Fibroblast of lung (primary cell): ENCODE measurements at regions not wholly inside any gene's neighbourhood (a gene's known extent, or its start where the extent isn't known, plus 50 kb on each side); places are given as distances from the start of the nearest gene placed in this dataset.
A peak's percentile ranks its signal among the peaks of the same experiment; 100 is the strongest.

Experiments
- DNase-seq, 2 donors: peaks; one replicate each; pipeline versions ENCODE4 v3.0.0 to v3.0.0-alpha.2; 2010; ENCODE audit warnings: low read depth in 2 of 2
- H2AFZ ChIP-seq: 2 replicates; pipeline ENCODE4 v1.5.1; 2012; ENCODE audit warnings: low read length, control low read depth, inconsistent platforms
- H3K27ac ChIP-seq: 2 replicates; pipeline ENCODE4 v1.5.1; 2011; ENCODE audit warnings: low read length, control low read depth; ENCODE audit not compliant: insufficient read depth
- H3K27me3 ChIP-seq: 2 replicates; pipeline ENCODE4 v1.5.1; 2011; ENCODE audit warnings: mild to moderate bottlenecking, low read length; ENCODE audit not compliant: control insufficient read depth, insufficient read depth
- H3K36me3 ChIP-seq: 2 replicates; pipeline ENCODE4 v1.5.1; 2011; ENCODE audit warnings: low read length; ENCODE audit not compliant: control insufficient read depth, insufficient read depth
- H3K4me1 ChIP-seq: 2 replicates; pipeline ENCODE4 v1.5.1; 2011; ENCODE audit warnings: low read length; ENCODE audit not compliant: control insufficient read depth, insufficient read depth; ENCODE audit errors: extremely low read depth
- H3K4me2 ChIP-seq: 2 replicates; pipeline ENCODE4 v1.5.1; 2011; ENCODE audit warnings: low read length, control low read depth; ENCODE audit not compliant: insufficient read depth; ENCODE audit errors: extremely low read depth
- H3K4me3 ChIP-seq, 4 experiments: fragments of 200-600 bp in 1 of 4; sonication (generic) in 1 of 4; replicated peaks in 1 of 4; 2 replicates each; pipeline ENCODE4 v1.5.1; 2011 to 2016; ENCODE audit warnings: low read length in 4 of 4, low read depth in 3 of 4, mild to moderate bottlenecking in 3 of 4, control low read depth in 2 of 4, inconsistent platforms in 1 of 4, mixed read lengths in 1 of 4; ENCODE audit not compliant: insufficient read depth in 1 of 4; ENCODE audit errors: control extremely low read depth in 1 of 4
- H3K79me2 ChIP-seq: 2 replicates; pipeline ENCODE4 v1.5.1; 2012; ENCODE audit warnings: mild to moderate bottlenecking, low read length, inconsistent platforms; ENCODE audit not compliant: control insufficient read depth, insufficient read depth
- H3K9ac ChIP-seq: 2 replicates; pipeline ENCODE4 v1.5.1; 2011; ENCODE audit warnings: mild to moderate bottlenecking, low read length, control low read depth; ENCODE audit not compliant: insufficient read depth
- H3K9me3 ChIP-seq: 2 replicates; pipeline ENCODE4 v1.5.1; 2012; ENCODE audit warnings: low read depth, low read length; ENCODE audit not compliant: control insufficient read depth, insufficient read depth
- H4K20me1 ChIP-seq: 2 replicates; pipeline ENCODE4 v1.5.1; 2011; ENCODE audit warnings: low read length; ENCODE audit not compliant: control insufficient read depth, insufficient read depth; ENCODE audit errors: extremely low read depth
- CTCF ChIP-seq, 2 donors: IDR thresholded peaks in 1 of 2; conservative IDR thresholded peaks in 1 of 2; 1 replicate in 1 of 2; 2 replicates in 1 of 2; pipeline ENCODE4 v1.5.1; 2011 to 2012; ENCODE audit warnings: low read length in 2 of 2, control low read depth in 1 of 2, inconsistent platforms in 1 of 2, low read depth in 1 of 2, mild to moderate bottlenecking in 1 of 2
- EZH2 ChIP-seq: IDR thresholded peaks from 2 replicates; pipeline ENCODE4 v1.5.1; 2012; ENCODE audit warnings: low read length, control low read depth, mild to moderate bottlenecking; ENCODE audit errors: missing control alignments

GRCh38 chr1:118397496-118397859 is 212.4 kb upstream of the SPAG17 start:
- Histone ChIP-seq H3K9me3 (no peaks in the 10 kb centered on the region), H2AFZ (no peak overlapping the region), H3K4me3 (no peak overlapping the region), H3K79me2 (no peaks in the 10 kb centered on the region), H3K4me1 (no peaks in the 10 kb centered on the region), H3K27ac (no peak overlapping the region), H3K36me3 (no peaks in the 10 kb centered on the region), H3K27me3 (no peaks in the 10 kb centered on the region), H4K20me1 (no peaks in the 10 kb centered on the region), H3K4me2 (no peak overlapping the region), H3K9ac (no peak overlapping the region)
- no peak for DNase-seq
- TF ChIP-seq CTCF (conservative IDR thresholded peaks at IDR 0.05 in 1 of 2, IDR thresholded peaks at IDR 0.05 in 1 of 2; ENCODE audit: low read depth in 1 of 2, low read length in 2 of 2): no peak
- no peak for TF ChIP-seq EZH2

GRCh38 chr1:118396829-118397495 is 211.9 kb upstream of the SPAG17 start:
- Histone ChIP-seq H4K20me1 (no peaks in the 10 kb centered on the region), H3K27me3 (no peaks in the 10 kb centered on the region), H3K27ac (no peak overlapping the region), H3K4me1 (no peaks in the 10 kb centered on the region), H2AFZ (no peak overlapping the region), H3K9me3 (no peaks in the 10 kb centered on the region), H3K9ac (no peak overlapping the region), H3K79me2 (no peaks in the 10 kb centered on the region), H3K36me3 (no peaks in the 10 kb centered on the region), H3K4me2 (no peak overlapping the region), H3K4me3 (no peak overlapping the region)
- no peak for TF ChIP-seq CTCF (conservative IDR thresholded peaks at IDR 0.05 in 1 of 2, IDR thresholded peaks at IDR 0.05 in 1 of 2; ENCODE audit: low read depth in 1 of 2, low read length in 2 of 2)
- no peak for TF ChIP-seq EZH2
- peak in 1 of 2 donors; percentile 17 for DNase-seq

GRCh38 chr1:118396279-118396678 is 211.3 kb upstream of the SPAG17 start:
- Histone ChIP-seq H3K9ac (no peak overlapping the region), H3K27ac (no peak overlapping the region), H3K79me2 (no peaks in the 10 kb centered on the region), H3K4me1 (no peaks in the 10 kb centered on the region), H3K36me3 (no peaks in the 10 kb centered on the region), H2AFZ (no peak overlapping the region), H3K4me2 (no peak overlapping the region), H4K20me1 (no peaks in the 10 kb centered on the region), H3K9me3 (no peaks in the 10 kb centered on the region), H3K27me3 (no peaks in the 10 kb centered on the region), H3K4me3 (no peak overlapping the region)
- TF ChIP-seq CTCF (conservative IDR thresholded peaks at IDR 0.05 in 1 of 2, IDR thresholded peaks at IDR 0.05 in 1 of 2; ENCODE audit: low read depth in 1 of 2, low read length in 2 of 2): no peak
- TF ChIP-seq EZH2: no peak
- DNase-seq: no peak
